HG02970 (cell line): ENCODE measurements at regions not wholly inside any gene's neighbourhood (a gene's known extent, or its start where the extent isn't known, plus 50 kb on each side); places are given as distances from the start of the nearest gene placed in this dataset.
"Not testable (repeated sequence)": the region's sequence is repeated elsewhere in the genome, so short reads cannot be mapped to it uniquely, and the experiment has no call there.

Experiments used
- ATAC-seq: cut with Tn5 transposase; IDR thresholded peaks from one replicate; pipeline ENCODE4 v1.9.1; 2021; ENCODE audit warnings: mild to moderate bottlenecking, moderate library complexity, moderate number of reproducible peaks; ENCODE audit not compliant: unreplicated experiment, low FRiP score

GRCh38 chr4:11704186-11704830 lies 275.6 kb upstream of the HS3ST1 start:
- no peak for ATAC-seq

- no peak for ATAC-seq
Measured at GRCh38 chr4:11702886-11703557, 274.3 kb upstream of the HS3ST1 start.

DNA sequence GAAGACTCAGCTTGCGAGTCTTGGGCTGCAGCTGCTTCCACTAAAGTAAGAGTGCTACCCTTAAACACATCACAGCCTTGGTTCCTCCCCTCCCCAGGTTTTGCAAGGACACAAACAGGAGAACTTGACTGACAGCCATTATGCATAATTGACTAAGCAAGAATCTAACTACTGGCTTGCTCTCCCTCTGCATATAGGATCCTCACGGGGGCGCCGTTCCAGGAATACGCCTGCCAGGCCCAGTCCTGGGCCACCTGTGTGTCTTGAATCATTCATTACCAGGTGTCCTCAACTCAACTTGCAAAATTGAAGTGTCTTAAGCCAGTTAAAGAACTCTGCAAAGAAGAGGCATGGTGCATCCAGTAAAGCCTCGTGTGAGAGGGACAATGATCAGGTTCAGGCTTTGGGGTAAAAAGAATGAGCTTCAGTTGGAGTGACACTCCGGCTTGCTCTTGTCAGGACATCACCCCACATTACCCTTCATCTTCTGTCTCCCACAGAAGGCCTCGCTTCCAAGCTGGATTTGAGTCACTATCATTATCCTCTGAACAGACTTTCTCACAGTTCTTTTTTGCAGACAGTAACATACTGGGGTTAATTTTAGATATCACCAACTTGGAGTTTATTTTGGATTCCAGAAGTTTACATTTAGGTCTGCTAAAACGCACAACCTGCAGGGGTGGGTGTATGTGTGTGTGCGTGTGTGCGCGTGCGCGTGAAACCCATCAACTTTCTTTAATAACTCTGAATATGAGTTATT lies 273.5 kb upstream of the HS3ST1 start:
- no peak for ATAC-seq

- no peak for ATAC-seq
Measured at GRCh38 chr4:11700751-11701226, 272.1 kb upstream of the HS3ST1 start.

- ATAC-seq, result no peak
Measured at GRCh38 chr4:11698846-11699590, 270.3 kb upstream of the HS3ST1 start.

- ATAC-seq, result no peak
Measured at GRCh38 chr4:11698033-11698432, 269.3 kb upstream of the HS3ST1 start.

GRCh38 chr4:11693693-11694092 lies 265.0 kb upstream of the HS3ST1 start:
- no peak for ATAC-seq

DNA sequence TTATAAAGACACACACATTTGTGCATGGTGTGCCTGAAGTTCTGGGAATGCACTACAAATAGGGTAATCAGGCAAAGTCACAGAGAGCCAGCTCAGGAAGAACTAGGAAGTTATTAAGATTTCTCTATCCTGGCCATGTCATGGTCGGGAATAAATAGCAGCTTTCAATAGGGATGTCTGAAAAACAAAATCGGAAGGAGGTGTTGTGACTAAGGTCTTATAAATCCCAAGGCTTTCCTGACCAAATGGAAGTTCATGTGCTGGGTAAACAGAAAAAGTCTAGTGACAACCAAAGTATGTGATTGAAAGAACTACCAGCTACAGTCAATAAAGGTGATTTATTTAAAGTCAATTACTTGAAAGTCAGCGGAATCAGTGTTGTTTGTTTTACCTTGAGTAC lies 262.5 kb upstream of the HS3ST1 start:
- no peak for ATAC-seq

GRCh38 chr4:11687727-11688126 lies 259.0 kb upstream of the HS3ST1 start:
- no peak for ATAC-seq

GRCh38 chr4:11685481-11685880 lies 256.8 kb upstream of the HS3ST1 start:
- ATAC-seq, result no peak

DNA sequence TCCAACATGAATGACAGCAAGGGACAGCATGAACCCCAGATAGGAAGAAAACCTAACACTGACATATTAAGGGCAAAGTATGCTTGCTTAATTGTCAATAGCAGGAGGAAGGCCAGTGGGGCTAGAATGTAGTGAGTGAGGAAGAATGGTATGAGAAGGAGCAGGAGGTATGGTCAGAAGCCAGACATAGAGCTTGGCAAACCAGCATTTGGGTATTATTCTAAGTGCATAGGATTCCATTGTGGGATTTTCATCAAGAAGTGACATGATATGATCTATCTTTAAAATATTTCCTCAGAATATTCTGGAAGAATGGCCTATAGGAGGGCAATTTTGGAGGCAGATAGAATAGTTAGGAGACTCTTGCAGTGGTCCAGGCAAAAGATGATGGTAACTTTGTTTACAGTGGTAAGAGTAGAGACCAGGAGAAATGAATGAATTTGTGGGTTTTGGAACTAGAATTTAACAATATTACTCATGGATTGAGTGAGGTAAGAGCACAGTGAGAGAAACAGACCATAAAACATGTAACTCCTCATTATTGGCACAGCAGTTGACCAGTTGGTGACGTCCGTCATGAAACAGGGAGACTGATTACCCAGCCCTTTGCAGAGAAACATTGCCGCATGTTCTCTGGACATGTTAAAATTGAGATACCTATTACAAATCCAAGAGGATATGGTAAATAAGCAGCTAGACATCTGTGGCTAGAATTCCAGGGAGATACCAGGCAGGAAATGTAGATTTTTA lies 246.5 kb upstream of the HS3ST1 start:
- ATAC-seq, result no peak

GRCh38 chr4:11670304-11670703 lies 241.6 kb upstream of the HS3ST1 start:
- ATAC-seq, result no peak

DNA sequence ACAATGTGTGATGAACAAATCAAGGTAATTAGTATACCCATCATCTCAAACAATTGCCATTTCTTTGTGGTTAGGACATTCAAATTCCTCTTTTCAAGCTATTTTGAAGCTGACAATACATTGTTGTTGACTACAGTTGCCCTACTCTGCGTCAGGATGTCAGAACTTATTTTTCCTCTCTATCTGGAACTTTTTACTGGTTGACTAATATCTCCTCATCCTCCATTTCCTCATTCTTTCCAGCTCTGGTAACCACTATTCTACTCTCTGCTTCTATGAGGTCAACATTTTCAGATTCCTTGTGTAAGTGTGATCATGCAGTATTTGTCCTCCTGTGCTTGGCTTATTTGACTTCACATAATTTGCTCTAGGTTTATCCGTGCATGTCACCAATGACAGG lies 240.5 kb upstream of the HS3ST1 start:
- ATAC-seq, result no peak

- ATAC-seq, result no peak
Measured at GRCh38 chr4:11663114-11663513, 234.4 kb upstream of the HS3ST1 start.

DNA sequence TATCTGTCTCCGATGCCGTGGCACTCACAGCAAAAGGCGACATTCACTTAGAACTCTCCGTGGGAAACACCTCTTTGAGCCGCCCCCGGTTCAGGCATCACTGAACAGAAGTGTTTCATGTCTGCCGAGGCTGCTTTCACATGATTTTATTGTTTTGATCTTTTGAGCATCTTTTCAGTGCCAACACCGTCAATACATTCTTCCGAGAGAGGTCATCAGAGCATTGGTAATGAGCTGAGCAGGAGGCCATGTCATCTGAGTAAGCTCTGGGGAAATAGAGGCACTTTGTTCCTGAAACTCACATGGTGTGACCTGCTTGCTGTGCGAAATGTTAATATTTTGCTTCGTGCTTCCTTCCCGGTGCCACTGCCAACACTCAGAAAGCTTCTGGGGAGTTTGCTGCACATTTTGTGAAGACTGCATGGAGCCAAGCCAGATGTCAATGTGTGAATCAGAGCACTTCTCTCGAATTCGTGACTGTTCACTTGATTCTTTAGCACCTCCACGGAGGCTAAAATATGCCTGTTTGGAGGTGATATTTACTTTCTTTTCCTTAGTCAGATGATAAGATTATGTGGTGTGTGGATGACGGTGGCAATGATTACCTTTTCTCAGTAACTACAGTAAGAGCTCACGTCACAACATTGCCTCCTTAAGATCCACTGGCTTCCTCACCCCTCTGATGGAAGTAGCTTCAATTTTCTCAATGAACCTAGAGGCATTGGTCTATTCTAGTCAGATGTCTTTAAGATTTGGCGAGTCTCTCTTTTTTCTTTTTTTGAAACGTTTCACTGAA lies 222.3 kb upstream of the HS3ST1 start:
- ATAC-seq, result no peak

GRCh38 chr4:11647433-11647832 lies 218.7 kb upstream of the HS3ST1 start:
- ATAC-seq, result no peak

- not testable (repeated sequence) for ATAC-seq
Measured at GRCh38 chr4:11643081-11643480, 214.4 kb upstream of the HS3ST1 start.

DNA sequence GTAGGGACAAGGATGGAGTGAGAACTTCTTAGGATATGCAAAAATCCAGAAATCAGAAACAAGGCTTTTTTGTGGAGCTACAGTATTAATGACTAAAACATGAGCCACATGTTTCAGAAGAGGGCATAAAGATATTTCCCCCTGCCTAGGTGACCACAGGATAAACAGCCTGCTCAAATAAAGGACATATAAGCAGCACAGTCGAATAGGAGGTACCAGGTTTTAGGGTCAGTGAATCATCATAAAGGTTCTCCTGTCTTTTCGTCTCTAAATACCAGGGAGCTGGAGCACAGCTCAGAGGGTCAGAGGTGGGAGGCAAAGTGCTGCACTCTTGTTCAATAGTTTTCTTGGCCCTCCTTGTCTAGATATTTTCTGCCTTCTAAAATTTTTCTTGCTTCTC lies 211.9 kb upstream of the HS3ST1 start:
- ATAC-seq, result no peak

- no peak for ATAC-seq
Measured at GRCh38 chr4:11636551-11636950, 207.9 kb upstream of the HS3ST1 start.
